HG03575 (cell line): ENCODE measurements at regions not wholly inside any gene's neighbourhood (a gene's known extent, or its start where the extent isn't known, plus 50 kb on each side); places are given as distances from the start of the nearest gene placed in this dataset.
"Not testable (repeated sequence)": the region's sequence is repeated elsewhere in the genome, so short reads cannot be mapped to it uniquely, and the experiment has no call there.

ENCODE experiments used
- ATAC-seq: cut with Tn5 transposase; IDR thresholded peaks from one replicate; pipeline ENCODE4 v1.9.1; 2021; ENCODE audit not compliant: unreplicated experiment, insufficient number of reproducible peaks, low FRiP score; ENCODE audit errors: extremely low read depth

DNA sequence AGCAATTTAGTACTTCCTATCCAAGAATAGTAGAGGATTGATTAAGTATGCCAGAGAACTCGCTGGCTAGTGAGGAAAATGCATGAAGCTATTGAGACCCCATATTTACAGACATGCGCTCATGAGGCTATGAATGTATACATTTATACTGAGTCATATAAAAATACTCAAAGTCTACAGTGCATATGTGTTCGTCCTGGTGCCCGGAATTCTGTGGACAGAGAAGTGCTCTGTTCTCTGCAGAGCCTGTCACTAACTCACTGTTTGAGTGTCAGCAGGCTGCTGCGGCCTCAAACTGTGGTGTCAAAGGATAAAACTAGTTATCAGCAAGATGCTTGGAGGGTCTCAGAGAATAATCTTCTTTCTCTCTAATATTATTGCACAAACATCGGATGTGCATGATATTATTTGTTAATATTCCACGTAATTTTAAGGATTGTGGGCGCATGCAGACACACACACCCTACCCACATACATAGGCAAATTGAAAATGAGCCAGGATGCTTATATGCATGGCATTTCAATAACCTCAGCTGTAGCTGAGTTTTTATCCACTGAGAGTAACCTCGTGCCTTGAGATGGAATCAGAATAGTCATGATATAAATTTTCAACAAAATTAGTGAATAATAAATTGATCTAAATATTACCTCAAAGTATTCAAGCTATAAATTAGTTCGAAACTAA, 50.0 kb upstream of the TSC22D2 start:
- ATAC-seq = no peak

DNA sequence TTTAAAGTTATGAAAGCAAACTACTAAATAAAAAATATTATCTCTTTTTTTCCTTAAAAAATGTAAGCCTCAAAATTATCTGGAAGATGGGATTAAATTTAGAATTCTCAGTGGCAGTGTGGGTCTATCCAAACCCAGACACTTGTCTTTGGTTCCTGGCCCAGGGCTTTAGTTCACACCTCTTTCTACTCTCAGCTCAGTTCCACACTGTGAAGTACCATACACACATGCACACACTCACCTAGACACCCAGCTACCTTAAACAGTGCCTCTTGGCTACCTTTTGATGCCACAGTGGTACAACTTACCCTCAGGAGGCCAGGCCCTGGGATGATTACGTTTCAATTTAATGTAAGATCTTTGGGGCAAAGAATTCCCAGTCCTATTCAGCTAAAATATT, 51.0 kb upstream of the TSC22D2 start:
- ATAC-seq = no peak

DNA sequence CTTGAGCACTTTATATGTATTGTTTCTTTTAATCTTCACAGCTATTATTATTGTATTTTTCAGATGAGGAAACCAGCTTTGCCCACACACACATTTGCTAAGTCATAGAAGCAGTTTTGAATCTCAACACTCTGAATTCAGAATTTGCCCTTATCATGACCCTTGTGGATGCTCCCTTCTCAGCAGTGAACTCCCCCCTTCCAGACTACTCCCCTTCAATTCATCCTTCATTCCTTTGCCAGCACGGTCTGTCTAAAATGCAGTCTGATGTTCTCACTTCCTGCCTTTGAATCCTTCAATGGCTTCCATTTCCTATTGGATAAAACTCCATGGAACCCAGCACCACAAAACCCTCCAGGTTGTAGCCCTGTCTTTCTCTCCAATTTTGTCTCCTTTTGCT, 52.5 kb upstream of the TSC22D2 start:
- no peak for ATAC-seq

DNA sequence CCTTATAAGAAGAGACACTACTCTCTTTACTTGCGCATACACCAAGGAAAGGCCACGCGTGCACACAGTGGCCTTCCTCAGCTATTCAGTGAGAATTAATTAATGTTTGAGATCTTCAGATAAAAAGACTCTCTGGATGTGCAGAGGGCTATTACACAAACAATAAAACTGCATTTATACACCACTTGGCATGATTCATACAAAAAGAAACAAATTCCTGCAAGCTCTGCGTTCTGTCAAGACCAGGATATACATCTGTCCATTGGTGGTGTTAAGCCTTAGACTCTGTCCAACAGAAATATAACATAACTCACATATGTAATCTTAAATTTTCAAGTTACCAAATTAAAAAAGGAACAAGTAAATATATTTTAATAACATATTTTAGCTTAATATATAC, 55.2 kb upstream of the TSC22D2 start:
- no peak for ATAC-seq

DNA sequence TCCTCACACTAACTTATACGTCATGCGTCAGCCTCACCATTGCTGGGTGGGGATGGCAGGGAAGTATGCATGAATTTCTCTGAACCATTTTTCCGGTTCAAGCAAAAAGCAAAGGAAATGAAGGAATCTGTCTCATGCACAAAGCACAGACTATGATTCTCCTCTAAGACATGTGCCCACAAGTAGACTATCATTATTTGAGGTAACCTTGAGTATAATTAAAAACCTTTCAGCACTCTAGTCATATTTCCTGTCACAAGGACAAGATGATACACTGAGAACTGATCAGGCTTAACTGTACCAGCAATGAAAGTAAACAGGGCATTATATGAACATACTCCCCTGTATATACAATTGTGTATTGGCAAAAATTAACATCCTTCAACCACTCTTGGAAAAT, 56.7 kb upstream of the TSC22D2 start:
- no peak for ATAC-seq

DNA sequence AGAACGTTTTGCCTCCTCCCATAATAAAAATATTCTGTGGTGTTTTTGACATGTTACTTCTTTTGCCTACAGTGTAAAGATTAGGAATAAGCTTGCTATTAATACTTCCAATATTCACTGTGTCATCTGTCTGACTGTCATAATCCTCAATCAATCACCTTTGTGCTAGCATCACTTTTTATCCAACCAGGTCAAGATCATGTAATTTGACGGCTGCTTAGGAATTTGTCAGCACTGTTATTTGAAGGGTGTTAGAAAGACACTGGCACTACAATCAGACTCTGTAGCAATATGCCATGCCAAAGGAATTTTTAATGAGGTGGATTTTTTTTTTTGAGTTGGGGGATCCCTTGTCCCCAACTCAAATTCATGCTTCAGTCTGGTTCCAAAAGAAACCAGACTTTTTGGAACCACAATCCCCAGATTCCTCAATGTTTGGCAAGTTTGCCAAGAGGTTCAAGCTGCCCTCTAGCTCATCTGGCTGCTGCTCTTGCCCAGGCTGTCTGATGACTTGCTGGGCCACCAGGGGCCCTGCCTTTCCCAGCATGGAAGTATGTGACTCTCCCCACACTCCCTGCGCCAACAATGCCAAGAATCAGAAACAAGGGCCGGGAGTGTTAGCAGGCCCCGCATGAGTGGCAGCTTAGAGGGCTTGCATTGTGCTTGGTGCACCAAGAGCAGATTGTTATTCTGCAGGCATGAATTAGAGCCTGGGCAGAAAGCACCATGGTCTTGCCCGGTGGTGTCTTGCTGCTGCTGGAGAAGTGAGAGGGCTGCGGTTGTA, 58.6 kb upstream of the TSC22D2 start:
- no peak for ATAC-seq

DNA sequence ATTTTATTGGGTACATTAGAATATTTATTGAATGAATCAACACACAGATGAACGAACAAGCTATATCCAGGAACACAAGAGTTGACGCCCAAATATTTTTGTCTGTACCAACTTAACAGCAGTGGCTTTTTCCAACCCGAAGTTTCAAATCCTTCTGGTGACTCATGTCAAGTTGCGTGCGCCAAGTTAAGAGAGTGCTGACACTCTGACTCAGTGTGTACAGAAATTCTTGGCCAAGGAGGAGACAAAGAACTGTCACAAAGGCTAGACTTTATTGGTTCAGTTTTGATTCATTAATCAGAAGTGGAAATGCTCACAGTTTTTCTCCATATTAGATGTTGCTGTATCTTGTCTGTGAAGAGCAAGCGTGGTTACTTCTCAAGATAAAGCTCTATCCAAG, 59.6 kb upstream of the TSC22D2 start:
- no peak for ATAC-seq

DNA sequence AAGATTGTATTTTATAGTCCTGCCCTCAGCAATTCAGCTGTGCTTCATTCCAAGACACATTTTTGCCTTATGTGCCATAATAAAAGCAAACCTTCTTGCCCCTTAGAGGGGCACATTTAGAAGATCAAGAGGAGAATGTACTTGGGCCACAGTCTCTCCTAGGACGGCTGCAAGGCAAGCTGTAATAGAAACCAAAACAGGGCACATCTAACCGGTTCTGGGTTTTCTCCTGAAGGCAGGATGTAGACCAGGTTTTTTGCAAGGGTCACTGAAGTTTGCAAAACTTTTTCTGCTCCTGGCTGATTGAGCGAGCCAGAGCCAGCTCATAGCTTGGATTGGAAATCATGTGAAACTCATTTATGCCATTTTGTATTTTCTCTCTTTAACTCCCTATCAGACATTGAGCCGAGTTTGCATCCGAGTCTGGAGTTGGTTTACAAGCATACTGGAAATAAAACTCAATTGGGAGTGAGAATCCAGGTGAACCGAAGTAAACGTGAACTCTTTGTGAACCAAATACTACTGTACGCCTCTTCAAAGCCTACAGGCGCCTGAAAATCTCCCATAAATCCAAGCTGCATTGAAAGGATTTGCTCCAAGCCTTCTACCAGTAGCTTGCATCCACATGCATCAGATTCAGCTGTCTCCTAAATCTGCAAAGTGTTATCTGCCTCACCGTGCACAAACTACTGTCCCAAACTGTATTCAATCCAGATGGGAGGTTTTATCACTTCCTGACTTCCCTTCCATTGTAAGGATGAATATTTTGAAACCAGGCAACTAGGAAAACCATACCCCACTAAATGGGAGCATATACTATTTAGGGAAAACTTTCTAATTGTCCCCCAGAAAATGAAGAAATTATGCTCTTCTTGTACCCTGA, 60.9 kb upstream of the TSC22D2 start:
- ATAC-seq = no peak

DNA sequence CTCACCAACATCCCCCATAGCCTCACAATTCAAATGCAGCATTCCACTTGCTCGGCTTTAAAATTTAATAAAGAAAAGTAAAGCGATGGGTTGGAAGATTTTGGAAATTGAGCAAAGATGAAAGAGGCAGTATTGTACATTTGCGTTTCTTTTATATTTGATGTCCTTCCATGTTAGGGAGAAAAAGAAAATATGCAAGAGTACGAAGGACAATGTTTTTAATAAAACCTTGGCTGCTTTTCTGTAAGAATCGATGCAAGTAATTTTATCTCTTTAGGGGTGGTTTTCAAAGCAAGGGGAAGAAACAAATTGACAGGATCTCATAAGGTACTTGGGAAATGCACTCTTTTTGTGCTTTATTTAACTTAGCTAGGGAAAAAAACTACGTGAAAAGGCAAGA, 61.8 kb upstream of the TSC22D2 start:
- ATAC-seq = no peak

DNA sequence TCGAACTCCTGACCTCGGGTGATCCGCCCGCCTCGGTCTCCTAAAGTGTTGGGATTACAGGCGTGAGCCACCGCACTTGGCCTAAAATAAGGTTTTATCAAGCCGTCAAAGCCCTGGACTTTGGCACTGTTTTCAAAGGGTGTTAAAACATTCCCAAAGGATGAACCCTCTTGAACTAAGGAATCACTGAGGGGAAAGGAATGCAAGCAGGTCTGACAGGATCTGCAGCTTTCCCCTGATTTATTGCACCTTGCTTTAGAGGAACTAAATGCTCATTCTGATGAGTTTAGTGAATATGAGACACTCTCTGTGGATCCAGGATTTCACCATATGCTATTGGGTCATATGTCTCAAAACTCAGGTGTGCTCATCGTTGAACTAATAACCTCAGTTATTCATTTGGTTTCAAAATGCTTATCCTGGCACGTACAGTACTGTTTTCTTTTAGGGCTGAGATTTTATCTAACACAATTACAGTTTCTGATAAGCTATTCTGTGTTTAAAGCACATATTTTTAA, 63.0 kb upstream of the TSC22D2 start:
- no peak for ATAC-seq

DNA sequence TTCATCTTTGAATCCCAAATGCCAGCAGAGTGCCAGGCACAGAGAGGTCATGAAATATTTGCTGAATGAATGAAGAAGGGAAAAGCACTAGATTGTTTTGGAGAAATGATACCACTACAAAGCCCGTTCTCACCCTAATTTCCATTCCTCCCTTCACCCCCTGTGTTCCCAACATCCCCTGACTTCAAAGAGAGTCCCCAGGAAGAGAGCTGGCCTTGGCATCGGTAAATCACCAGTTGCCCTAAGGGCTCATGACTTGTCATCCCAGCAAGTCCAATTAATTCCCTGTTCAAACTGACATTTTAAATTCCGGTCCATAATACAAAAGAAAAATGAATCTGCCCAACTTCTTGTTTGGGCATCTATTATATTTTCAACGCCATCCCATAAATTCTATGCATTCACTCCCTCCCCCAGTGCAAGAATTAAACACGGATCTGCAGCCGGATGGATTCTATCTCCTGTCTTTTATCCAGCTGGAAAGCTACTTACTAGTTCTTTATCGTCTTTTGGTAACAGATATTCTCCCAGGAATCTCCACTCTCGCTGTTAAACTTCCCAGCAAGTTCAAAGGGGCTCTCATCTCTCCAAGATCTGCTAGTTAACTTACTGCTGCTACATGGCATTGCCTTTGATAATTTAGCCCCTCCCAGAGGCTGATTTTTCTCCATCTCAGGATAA, 63.9 kb upstream of the TSC22D2 start:
- ATAC-seq = no peak

DNA sequence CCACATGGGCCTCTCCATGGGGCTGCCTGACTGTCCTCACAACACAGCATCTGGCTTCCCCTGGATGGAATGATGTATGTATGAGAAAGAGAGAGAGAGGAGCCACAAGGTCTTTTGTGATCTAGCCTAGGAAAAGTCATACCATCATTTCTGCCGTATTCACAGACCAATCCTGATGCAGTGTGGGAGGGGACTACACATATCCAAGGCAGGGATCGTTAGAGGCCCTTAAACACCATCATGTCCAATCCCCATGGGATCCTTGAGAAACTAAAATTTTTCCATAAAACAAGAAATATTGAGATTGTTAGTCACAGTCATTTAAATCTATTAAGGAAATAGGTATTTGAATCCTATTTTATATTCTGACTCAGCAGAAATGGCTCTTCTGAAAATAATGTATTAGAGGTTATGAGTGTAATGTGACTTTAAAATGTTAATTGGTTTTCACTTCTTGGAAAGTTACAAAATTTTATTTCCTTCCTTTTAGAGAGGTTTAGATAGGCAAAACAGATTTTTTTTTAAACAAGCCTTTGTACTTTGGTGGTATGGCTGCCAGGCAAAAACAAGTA, 65.1 kb upstream of the TSC22D2 start:
- no peak for ATAC-seq

DNA sequence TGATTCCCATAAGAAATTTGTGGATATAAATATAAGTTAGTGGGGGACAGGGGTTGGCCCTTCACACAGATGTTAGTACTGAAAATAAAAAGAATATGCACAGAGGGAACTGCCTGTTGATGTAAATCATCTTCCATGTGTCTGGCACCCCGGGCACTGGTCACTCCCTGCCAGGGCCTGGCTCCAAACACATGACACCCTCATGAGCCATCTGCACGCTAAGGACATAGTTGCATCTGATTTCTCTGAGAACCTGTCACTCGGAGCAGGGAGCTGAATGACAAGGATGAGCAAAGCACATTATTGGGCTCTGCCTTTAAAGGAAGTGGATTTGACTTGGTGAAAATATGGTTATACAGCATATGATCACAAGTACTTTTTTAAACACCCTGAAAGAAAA, 66.2 kb upstream of the TSC22D2 start:
- ATAC-seq = no peak

DNA sequence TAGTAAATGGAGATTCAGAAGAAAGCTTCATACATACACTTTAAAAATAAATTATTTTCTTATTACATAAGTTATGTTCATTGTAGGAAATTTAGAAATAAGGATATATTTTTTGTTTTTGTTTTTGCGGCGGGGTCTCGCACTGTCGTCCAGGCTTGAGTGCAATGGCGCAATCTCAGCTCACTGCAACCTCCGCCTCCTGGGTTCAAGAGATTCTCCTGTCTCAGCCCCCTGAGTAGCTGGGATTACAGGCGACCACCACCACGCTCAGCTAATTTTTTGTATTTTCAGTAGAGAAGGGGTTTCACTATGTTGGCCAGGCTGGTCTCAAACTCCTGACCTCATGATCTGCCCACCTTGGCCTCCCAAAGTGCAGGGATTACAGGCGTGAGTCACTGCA, 71.7 kb upstream of the TSC22D2 start:
- ATAC-seq = not testable (repeated sequence)

DNA sequence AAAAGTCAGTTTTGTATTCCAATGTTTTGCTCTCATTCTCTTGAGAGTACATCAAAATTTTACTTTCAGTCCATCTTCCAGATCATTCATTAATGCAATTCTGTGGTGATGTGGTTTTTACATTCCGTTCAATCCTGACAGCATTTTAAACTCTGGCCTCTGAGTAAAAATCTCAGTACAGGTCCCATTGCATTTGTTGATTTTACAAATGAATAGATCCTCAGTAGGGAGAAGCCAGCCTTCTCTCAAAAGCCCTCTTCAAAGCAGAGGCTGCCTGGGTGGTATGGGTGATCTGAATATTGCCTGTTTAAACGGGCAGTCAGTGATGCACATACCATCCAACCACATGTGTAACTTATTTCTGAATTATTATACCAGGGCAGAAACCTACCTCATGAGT, 72.5 kb upstream of the TSC22D2 start:
- ATAC-seq = no peak

DNA sequence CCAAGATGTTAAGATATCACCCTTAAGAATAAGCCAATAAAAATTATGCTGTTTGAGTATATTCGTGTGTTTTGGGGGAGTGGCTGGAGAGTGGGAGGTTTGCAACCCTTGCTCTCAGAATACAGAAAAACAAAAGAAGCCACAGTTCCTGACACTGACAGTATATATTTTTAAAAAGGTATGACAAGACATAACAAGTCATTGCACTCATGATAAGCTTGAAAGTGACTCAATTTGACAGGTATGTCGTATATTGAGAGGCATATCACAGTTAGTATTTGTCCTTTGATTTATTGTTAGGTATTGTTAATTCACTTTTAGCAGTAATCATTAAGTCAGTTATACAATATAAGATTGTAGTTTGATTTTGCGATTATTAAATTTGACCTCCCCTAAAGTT, 73.1 kb upstream of the TSC22D2 start:
- no peak for ATAC-seq

DNA sequence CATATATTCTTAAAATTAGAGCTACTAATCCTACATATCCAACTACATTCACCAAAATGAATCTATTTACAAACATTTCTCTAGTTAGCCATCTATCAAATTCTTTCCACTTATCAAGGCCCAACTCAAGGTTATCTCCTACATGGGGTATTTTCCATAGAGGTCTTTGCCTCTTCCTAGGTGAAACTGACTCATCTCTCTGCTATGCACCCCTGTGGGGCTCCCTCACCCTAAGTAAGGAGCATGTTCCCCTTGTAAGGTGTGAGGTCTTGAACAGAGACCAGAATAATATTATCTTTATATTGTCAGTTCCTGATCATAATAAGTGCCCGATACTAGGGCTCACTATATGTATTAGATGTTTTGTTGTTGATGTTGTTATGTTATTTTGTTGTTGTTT, 74.6 kb upstream of the TSC22D2 start:
- no peak for ATAC-seq

DNA sequence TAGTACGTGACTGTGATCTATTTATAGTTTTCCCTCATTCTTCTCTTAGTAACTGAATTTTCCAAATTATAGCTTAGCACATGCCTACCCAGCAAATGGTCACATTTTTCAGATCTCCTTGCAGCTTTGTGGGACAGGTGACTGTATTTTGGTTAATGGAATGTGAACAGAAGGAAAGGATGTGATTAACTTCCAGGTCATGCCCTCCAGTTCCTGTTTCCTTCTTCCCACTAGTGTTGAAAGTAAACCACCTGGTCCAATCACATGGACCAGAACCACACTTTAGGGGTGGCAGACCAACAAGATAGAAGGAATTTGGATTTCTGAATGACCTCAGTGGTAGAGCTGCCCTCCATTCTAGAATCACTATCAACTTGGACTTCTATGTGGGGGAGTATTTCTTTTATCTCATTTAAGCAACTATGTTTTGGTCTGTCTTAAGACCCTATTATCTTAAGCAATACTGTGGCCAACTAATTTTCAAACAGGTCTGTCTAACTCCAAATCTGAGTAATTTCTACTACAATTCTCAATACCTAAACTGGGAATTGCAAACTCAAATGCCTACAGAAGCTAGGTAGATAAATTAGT, 76.0 kb upstream of the TSC22D2 start:
- ATAC-seq = no peak
